ENCODE measurements at regions not wholly inside any gene's neighbourhood (a gene's known extent, or its start where the extent isn't known, plus 50 kb on each side); places are given as distances from the start of the nearest gene placed in this dataset.
"Not testable (repeated sequence)": the region's sequence is repeated elsewhere in the genome, so short reads cannot be mapped to it uniquely, and the experiment has no call there.

GRCh38 chr6:104506429-104506828, 353.3 kb downstream of the HACE1 start:
- no peak for DNase-seq (ENCODE audit: low read depth)

- DNase-seq (ENCODE audit: low read depth) = no peak
Observed at GRCh38 chr6:104505838-104506237, 353.9 kb downstream of the HACE1 start.

- no peak for DNase-seq (ENCODE audit: low read depth)
Observed at GRCh38 chr6:104500265-104500664, 359.5 kb downstream of the HACE1 start.

- no peak for DNase-seq (ENCODE audit: low read depth)
Observed at GRCh38 chr6:104486035-104486434, 373.7 kb downstream of the HACE1 start.

- DNase-seq (ENCODE audit: low read depth) = no peak
Observed at GRCh38 chr6:104484626-104485025, 375.1 kb downstream of the HACE1 start.

- DNase-seq (ENCODE audit: low read depth) = no peak
Observed at GRCh38 chr6:104484191-104484590, 375.5 kb downstream of the HACE1 start.

GRCh38 chr6:104483225-104483834, 376.4 kb downstream of the HACE1 start:
- peak; percentile 5 for DNase-seq (ENCODE audit: low read depth)

GRCh38 chr6:104477569-104477968, 382.1 kb downstream of the HACE1 start:
- DNase-seq (ENCODE audit: low read depth) = no peak

- DNase-seq (ENCODE audit: low read depth) = no peak
Observed at GRCh38 chr6:104473021-104473429, 386.7 kb downstream of the HACE1 start.

GRCh38 chr6:104472021-104472901, 387.5 kb downstream of the HACE1 start:
- no peak for DNase-seq (ENCODE audit: low read depth)

- DNase-seq (ENCODE audit: low read depth) = no peak
Observed at GRCh38 chr6:104466306-104466705, 393.4 kb downstream of the HACE1 start.

- DNase-seq (ENCODE audit: low read depth) = no peak
Observed at GRCh38 chr6:104462811-104463599, 396.7 kb downstream of the HACE1 start.

- no peak for DNase-seq (ENCODE audit: low read depth)
Observed at GRCh38 chr6:104460738-104461483, 398.8 kb downstream of the HACE1 start.

GRCh38 chr6:104459543-104459942, 400.2 kb downstream of the HACE1 start:
- no peak for DNase-seq (ENCODE audit: low read depth)

- DNase-seq (ENCODE audit: low read depth) = no peak
Observed at GRCh38 chr6:104449918-104450317, 409.8 kb downstream of the HACE1 start.

- DNase-seq (ENCODE audit: low read depth) = not testable (repeated sequence)
Observed at GRCh38 chr6:104446101-104447080, 413.3 kb downstream of the HACE1 start.

- DNase-seq (ENCODE audit: low read depth) = no peak
Observed at GRCh38 chr6:104434519-104434918, 425.2 kb downstream of the HACE1 start.

GRCh38 chr6:104431096-104431495, 428.6 kb downstream of the HACE1 start:
- no peak for DNase-seq (ENCODE audit: low read depth)

GRCh38 chr6:104428184-104428583, 431.5 kb downstream of the HACE1 start:
- no peak for DNase-seq (ENCODE audit: low read depth)

- DNase-seq (ENCODE audit: low read depth) = no peak
Observed at GRCh38 chr6:104423691-104424090, 436.0 kb downstream of the HACE1 start.

GRCh38 chr6:104421650-104422049, 438.1 kb downstream of the HACE1 start:
- DNase-seq (ENCODE audit: low read depth) = no peak

Measured in M059J (cell line).